HUDEP-2 (cell line): ENCODE measurements at regions not wholly inside any gene's neighbourhood (a gene's known extent, or its start where the extent isn't known, plus 50 kb on each side); places are given as distances from the start of the nearest gene placed in this dataset.

ENCODE experiments used
- DNase-seq, 76 experiments: peaks; one replicate each; lab custom pipeline; 2025; ENCODE audit not compliant: unreplicated experiment in 76 of 76; lab: John Stamatoyannopoulos, UW

- DNase-seq = no peak
These were observed 230.0 kb upstream of the MTNR1B start for GRCh38 chr11:92739491-92739890.

- DNase-seq = no peak
These were observed 229.2 kb upstream of the MTNR1B start for GRCh38 chr11:92740276-92740675.

- DNase-seq = no peak
These were observed 224.4 kb upstream of the MTNR1B start for GRCh38 chr11:92744929-92745585.

- no peak for DNase-seq
These were observed 218.7 kb upstream of the MTNR1B start for GRCh38 chr11:92750794-92751193.

- DNase-seq = no peak
These were observed 217.9 kb upstream of the MTNR1B start for GRCh38 chr11:92751594-92751993.

- DNase-seq = no peak
These were observed 217.3 kb upstream of the MTNR1B start for GRCh38 chr11:92752122-92752521.

GRCh38 chr11:92753161-92753560 is 216.3 kb upstream of the MTNR1B start:
- DNase-seq = no peak

GRCh38 chr11:92758241-92758780 is 211.1 kb upstream of the MTNR1B start:
- DNase-seq = no peak

GRCh38 chr11:92759571-92760214 is 209.8 kb upstream of the MTNR1B start:
- no peak for DNase-seq

- DNase-seq = no peak
These were observed 207.3 kb upstream of the MTNR1B start for GRCh38 chr11:92762121-92762540.

- DNase-seq = no peak
These were observed 206.1 kb upstream of the MTNR1B start for GRCh38 chr11:92763336-92763735.

- no peak for DNase-seq
These were observed 205.3 kb upstream of the MTNR1B start for GRCh38 chr11:92764128-92764527.

GRCh38 chr11:92765082-92765840 is 204.2 kb upstream of the MTNR1B start:
- DNase-seq = no peak

GRCh38 chr11:92765965-92766371 is 203.5 kb upstream of the MTNR1B start:
- DNase-seq = no peak

- no peak for DNase-seq
These were observed 202.8 kb upstream of the MTNR1B start for GRCh38 chr11:92766698-92767097.

- no peak for DNase-seq
These were observed 202.0 kb upstream of the MTNR1B start for GRCh38 chr11:92767416-92767815.

- no peak for DNase-seq
These were observed 201.2 kb upstream of the MTNR1B start for GRCh38 chr11:92768121-92768840.

- DNase-seq = no peak
These were observed 200.3 kb upstream of the MTNR1B start for GRCh38 chr11:92769112-92769511.

GRCh38 chr11:92770419-92770818 is 199.0 kb upstream of the MTNR1B start:
- DNase-seq = no peak

GRCh38 chr11:92770981-92771380 is 198.5 kb upstream of the MTNR1B start:
- DNase-seq = no peak

GRCh38 chr11:92771701-92772100 is 197.8 kb upstream of the MTNR1B start:
- DNase-seq = no peak
